ENCODE measurements at regions not wholly inside any gene's neighbourhood (a gene's known extent, or its start where the extent isn't known, plus 50 kb on each side); places are given as distances from the start of the nearest gene placed in this dataset.

DNA sequence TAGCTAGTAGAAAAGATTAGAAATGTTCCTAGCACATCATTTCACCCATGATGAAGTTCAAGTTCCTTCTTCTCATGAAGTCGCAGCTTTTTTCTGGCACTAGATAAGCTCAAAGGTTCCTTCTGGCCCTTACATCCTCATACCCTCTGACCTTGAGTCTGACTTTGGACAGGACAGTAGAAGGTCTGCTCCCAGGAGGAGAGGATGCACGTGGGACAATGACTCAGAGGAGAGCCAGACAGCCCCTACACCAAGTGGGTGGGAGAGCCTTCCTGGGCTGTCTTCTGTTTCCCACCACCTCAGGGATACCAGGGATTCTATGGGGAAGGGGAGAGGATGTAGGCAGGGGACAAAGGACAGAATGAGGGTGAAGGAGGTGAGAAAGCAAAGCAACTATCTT lies 86.0 kb downstream of the HHIPL2 start:
- H3K4me1 ChIP-seq (ENCODE audit: insufficient read depth, low read length), result peaks cover 7% of the 10 kb centered on the region
- no peak for TF ChIP-seq EZH2 (IDR thresholded peaks at IDR 0.05; ENCODE audit: insufficient read depth, low read length)
- TF ChIP-seq, protein P1, sequence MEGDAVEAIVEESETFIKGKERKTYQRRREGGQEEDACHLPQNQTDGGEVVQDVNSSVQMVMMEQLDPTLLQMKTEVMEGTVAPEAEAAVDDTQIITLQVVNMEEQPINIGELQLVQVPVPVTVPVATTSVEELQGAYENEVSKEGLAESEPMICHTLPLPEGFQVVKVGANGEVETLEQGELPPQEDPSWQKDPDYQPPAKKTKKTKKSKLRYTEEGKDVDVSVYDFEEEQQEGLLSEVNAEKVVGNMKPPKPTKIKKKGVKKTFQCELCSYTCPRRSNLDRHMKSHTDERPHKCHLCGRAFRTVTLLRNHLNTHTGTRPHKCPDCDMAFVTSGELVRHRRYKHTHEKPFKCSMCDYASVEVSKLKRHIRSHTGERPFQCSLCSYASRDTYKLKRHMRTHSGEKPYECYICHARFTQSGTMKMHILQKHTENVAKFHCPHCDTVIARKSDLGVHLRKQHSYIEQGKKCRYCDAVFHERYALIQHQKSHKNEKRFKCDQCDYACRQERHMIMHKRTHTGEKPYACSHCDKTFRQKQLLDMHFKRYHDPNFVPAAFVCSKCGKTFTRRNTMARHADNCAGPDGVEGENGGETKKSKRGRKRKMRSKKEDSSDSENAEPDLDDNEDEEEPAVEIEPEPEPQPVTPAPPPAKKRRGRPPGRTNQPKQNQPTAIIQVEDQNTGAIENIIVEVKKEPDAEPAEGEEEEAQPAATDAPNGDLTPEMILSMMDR (IDR thresholded peaks at IDR 0.05; ENCODE audit: insufficient read depth, low read depth, low read length), result no peak
- peaks cover 21% of the 10 kb centered on the region for H3K9me3 Mint-ChIP-seq (ENCODE audit: unreplicated experiment)

GRCh38 chr1:222459652-222460051 lies 88.3 kb downstream of the HHIPL2 start:
- TF ChIP-seq, protein P1 (IDR thresholded peaks at IDR 0.05; ENCODE audit: insufficient read depth, low read depth, low read length), result no peak
- no peak for TF ChIP-seq EZH2 (IDR thresholded peaks at IDR 0.05; ENCODE audit: insufficient read depth, low read length)
- Histone ChIP-seq H3K4me2 (ENCODE audit: low read length) (no peak overlapping the region), H3K27ac (ENCODE audit: low read depth, low read length) (no peak overlapping the region), H3K4me1 (ENCODE audit: insufficient read depth, low read length) (peaks cover 8% of the 10 kb centered on the region), H3K27me3 (ENCODE audit: insufficient read depth, low read length) (no peaks in the 10 kb centered on the region), H4K20me1 (ENCODE audit: insufficient read depth, low read length) (no peaks in the 10 kb centered on the region), H3K9me3 (ENCODE audit: insufficient read depth, low read depth, low read length) (peaks cover 2% of the 10 kb centered on the region), H2AFZ (ENCODE audit: low read depth, low read length) (no peak overlapping the region), H3K9ac (ENCODE audit: low read length) (no peak overlapping the region), H3K4me3 (ENCODE audit: insufficient read depth, low read depth, low read length) (no peak overlapping the region), H3K79me2 (ENCODE audit: insufficient read depth, low read length) (no peaks in the 10 kb centered on the region), H3K36me3 (ENCODE audit: insufficient read depth, low read length) (no peaks in the 10 kb centered on the region)
- FAIRE-seq (no peak), DNase-seq (ENCODE audit: low read depth) (no peak)
- Mint-ChIP-seq H3K9me3 (ENCODE audit: unreplicated experiment) (peaks cover 25% of the 10 kb centered on the region), H3K27me3 (ENCODE audit: low read depth, unreplicated experiment) (no peaks in the 10 kb centered on the region), H3K36me3 (ENCODE audit: low read depth, unreplicated experiment) (peaks cover 15% of the 10 kb centered on the region), H3K4me3 (ENCODE audit: unreplicated experiment) (no peak overlapping the region), H3K4me1 (ENCODE audit: low read depth, unreplicated experiment) (peaks cover 22% of the 10 kb centered on the region), H3K27ac (ENCODE audit: unreplicated experiment) (no peak overlapping the region)

More for the DNA sequence above, 86.0 kb downstream of the HHIPL2 start:
- no peak overlapping the region for H3K9ac ChIP-seq (ENCODE audit: low read length)
- no peak overlapping the region for H2AFZ ChIP-seq (ENCODE audit: low read depth, low read length)
- Mint-ChIP-seq H3K27me3 (ENCODE audit: low read depth, unreplicated experiment) (no peaks in the 10 kb centered on the region), H3K4me3 (ENCODE audit: unreplicated experiment) (no peak overlapping the region), H3K36me3 (ENCODE audit: low read depth, unreplicated experiment) (peaks cover 12% of the 10 kb centered on the region), H3K27ac (ENCODE audit: unreplicated experiment) (peak overlapping the region; percentile 82), H3K4me1 (ENCODE audit: low read depth, unreplicated experiment) (peaks cover 14% of the 10 kb centered on the region)
- no peak for FAIRE-seq
- no peaks in the 10 kb centered on the region for H3K36me3 ChIP-seq (ENCODE audit: insufficient read depth, low read length)
- no peak for DNase-seq (ENCODE audit: low read depth)
- no peaks in the 10 kb centered on the region for H3K79me2 ChIP-seq (ENCODE audit: insufficient read depth, low read length)
- H3K9me3 ChIP-seq (ENCODE audit: insufficient read depth, low read depth, low read length), result peaks cover 2% of the 10 kb centered on the region
- no peak overlapping the region for H3K4me2 ChIP-seq (ENCODE audit: low read length)
- no peaks in the 10 kb centered on the region for H4K20me1 ChIP-seq (ENCODE audit: insufficient read depth, low read length)
- H3K27ac ChIP-seq (ENCODE audit: low read depth, low read length), result no peak overlapping the region
- no peaks in the 10 kb centered on the region for H3K27me3 ChIP-seq (ENCODE audit: insufficient read depth, low read length)
- H3K4me3 ChIP-seq (ENCODE audit: insufficient read depth, low read depth, low read length), result no peak overlapping the region

GRCh38 chr1:222457513-222457912 lies 90.4 kb downstream of the HHIPL2 start:
- Mint-ChIP-seq H3K27me3 (ENCODE audit: low read depth, unreplicated experiment) (no peaks in the 10 kb centered on the region), H3K9me3 (ENCODE audit: unreplicated experiment) (peaks cover 25% of the 10 kb centered on the region), H3K27ac (ENCODE audit: unreplicated experiment) (no peak overlapping the region), H3K4me3 (ENCODE audit: unreplicated experiment) (no peak overlapping the region), H3K4me1 (ENCODE audit: low read depth, unreplicated experiment) (peaks cover 24% of the 10 kb centered on the region), H3K36me3 (ENCODE audit: low read depth, unreplicated experiment) (peaks cover 15% of the 10 kb centered on the region)
- no peak overlapping the region for H3K4me3 ChIP-seq (ENCODE audit: insufficient read depth, low read depth, low read length)
- no peaks in the 10 kb centered on the region for H3K79me2 ChIP-seq (ENCODE audit: insufficient read depth, low read length)
- H3K9ac ChIP-seq (ENCODE audit: low read length), result no peak overlapping the region
- no peak for TF ChIP-seq EZH2 (IDR thresholded peaks at IDR 0.05; ENCODE audit: insufficient read depth, low read length)
- TF ChIP-seq, protein P1 (IDR thresholded peaks at IDR 0.05; ENCODE audit: insufficient read depth, low read depth, low read length), result no peak
- H4K20me1 ChIP-seq (ENCODE audit: insufficient read depth, low read length), result no peaks in the 10 kb centered on the region
- DNase-seq (ENCODE audit: low read depth) (no peak), FAIRE-seq (no peak)
- peaks cover 14% of the 10 kb centered on the region for H3K4me1 ChIP-seq (ENCODE audit: insufficient read depth, low read length)
- H3K36me3 ChIP-seq (ENCODE audit: insufficient read depth, low read length), result no peaks in the 10 kb centered on the region
- H2AFZ ChIP-seq (ENCODE audit: low read depth, low read length), result no peak overlapping the region
- no peaks in the 10 kb centered on the region for H3K27me3 ChIP-seq (ENCODE audit: insufficient read depth, low read length)
- no peak overlapping the region for H3K4me2 ChIP-seq (ENCODE audit: low read length)
- no peak overlapping the region for H3K27ac ChIP-seq (ENCODE audit: low read depth, low read length)
- peaks cover 2% of the 10 kb centered on the region for H3K9me3 ChIP-seq (ENCODE audit: insufficient read depth, low read depth, low read length)
